Transverse colon (tissue), 4 donors: ENCODE measurements at regions not wholly inside any gene's neighbourhood (a gene's known extent, or its start where the extent isn't known, plus 50 kb on each side); places are given as distances from the start of the nearest gene placed in this dataset.

ENCODE experiments used
- CTCF ChIP-seq, 5 experiments: fragments of 200-600 bp in 3 of 5; fragments of 450-650 bp in 2 of 5; sonication (generic) in 3 of 5; IDR thresholded peaks; 1 replicate in 2 of 5; 2 replicates in 3 of 5; pipeline ENCODE4 v1.5.1; 2016 to 2017; ENCODE audit warnings: antibody characterized with exemption in 5 of 5, inconsistent platforms in 3 of 5, mild to moderate bottlenecking in 2 of 5, moderate library complexity in 1 of 5
- EP300 ChIP-seq: sonication (generic); formaldehyde crosslinking; IDR thresholded peaks from one replicate; pipeline ENCODE4 v1.6.1; 2017; ENCODE audit warnings: antibody characterized with exemption, low read depth
- POLR2A ChIP-seq: fragments of 450-650 bp; IDR thresholded peaks from one replicate; pipeline ENCODE4 v1.6.1; 2016; ENCODE audit warnings: antibody characterized with exemption, mild to moderate bottlenecking, moderate library complexity
- POLR2AphosphoS5 ChIP-seq, 3 donors: sonication (generic); formaldehyde crosslinking; IDR thresholded peaks; one replicate each; pipeline ENCODE4 v1.6.1; 2016; ENCODE audit warnings: antibody characterized with exemption in 3 of 3

DNA sequence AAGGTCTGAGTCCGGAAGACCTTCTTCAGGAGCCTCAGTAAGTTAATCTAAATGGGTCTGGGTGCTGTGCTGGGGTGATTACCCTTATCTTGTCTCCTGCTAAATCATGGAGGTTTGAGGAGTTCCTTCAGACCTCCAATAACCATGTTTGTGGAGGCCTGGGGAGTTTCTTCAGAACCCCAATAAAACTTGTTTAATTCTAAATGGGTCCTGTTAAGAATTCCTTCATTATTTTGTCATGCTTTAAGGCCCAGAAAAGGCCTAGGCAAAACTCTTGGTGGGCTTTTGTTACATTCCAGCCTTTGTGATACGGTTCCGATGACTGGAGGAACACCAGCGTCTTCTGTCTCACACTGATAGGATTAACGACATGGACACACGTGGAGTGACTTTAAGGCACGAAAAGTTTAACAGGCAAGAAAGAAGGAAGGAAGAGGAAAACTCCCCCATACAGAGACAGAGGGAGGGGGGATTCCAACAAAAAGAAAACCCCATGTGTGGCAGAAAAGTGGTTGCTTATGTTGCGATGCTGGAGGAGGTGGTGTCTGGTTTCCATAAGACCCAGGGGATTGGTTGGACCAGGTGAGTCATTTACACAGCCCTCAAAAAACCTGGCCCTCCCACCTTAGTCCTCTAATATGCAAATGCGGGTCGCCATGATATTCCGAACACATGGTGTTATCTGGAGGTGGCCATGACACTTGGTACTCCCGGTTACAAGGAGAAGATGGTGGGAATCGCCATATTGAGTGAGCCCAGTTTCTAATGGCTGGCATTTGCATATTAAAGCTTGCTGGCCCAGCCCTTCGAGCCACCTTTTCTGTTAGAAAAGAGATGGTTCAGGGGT, 72.6 kb upstream of the MFGE8 start:
- TF ChIP-seq POLR2AphosphoS5 (IDR thresholded peaks at IDR 0.05) (no peak), CTCF (IDR thresholded peaks at IDR 0.05) (no peak), EP300 (no peak), POLR2A (no peak)
